ENCODE measurements at regions not wholly inside any gene's neighbourhood (a gene's known extent, or its start where the extent isn't known, plus 50 kb on each side); places are given as distances from the start of the nearest gene placed in this dataset.

- no peaks in the 10 kb centered on the region for H3K9me3 ChIP-seq
- H3K27me3 ChIP-seq: no peaks in the 10 kb centered on the region
- no peak overlapping the region for H3K4me3 ChIP-seq (ENCODE audit: low read depth in 1 of 2, low read length in 1 of 2)
- H3K27ac ChIP-seq: no peak overlapping the region
- no peaks in the 10 kb centered on the region for H3K4me1 ChIP-seq (ENCODE audit: control insufficient read depth in 1 of 2, insufficient read depth in 1 of 2, low read depth in 1 of 2, low read length in 1 of 2)
- no peaks in the 10 kb centered on the region for H3K36me3 ChIP-seq
- TF ChIP-seq, protein P1, sequence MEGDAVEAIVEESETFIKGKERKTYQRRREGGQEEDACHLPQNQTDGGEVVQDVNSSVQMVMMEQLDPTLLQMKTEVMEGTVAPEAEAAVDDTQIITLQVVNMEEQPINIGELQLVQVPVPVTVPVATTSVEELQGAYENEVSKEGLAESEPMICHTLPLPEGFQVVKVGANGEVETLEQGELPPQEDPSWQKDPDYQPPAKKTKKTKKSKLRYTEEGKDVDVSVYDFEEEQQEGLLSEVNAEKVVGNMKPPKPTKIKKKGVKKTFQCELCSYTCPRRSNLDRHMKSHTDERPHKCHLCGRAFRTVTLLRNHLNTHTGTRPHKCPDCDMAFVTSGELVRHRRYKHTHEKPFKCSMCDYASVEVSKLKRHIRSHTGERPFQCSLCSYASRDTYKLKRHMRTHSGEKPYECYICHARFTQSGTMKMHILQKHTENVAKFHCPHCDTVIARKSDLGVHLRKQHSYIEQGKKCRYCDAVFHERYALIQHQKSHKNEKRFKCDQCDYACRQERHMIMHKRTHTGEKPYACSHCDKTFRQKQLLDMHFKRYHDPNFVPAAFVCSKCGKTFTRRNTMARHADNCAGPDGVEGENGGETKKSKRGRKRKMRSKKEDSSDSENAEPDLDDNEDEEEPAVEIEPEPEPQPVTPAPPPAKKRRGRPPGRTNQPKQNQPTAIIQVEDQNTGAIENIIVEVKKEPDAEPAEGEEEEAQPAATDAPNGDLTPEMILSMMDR (IDR thresholded peaks at IDR 0.05): no peak
Observed at GRCh38 chr4:159012381-159012780, 90.5 kb upstream of the RAPGEF2 start.

DNA sequence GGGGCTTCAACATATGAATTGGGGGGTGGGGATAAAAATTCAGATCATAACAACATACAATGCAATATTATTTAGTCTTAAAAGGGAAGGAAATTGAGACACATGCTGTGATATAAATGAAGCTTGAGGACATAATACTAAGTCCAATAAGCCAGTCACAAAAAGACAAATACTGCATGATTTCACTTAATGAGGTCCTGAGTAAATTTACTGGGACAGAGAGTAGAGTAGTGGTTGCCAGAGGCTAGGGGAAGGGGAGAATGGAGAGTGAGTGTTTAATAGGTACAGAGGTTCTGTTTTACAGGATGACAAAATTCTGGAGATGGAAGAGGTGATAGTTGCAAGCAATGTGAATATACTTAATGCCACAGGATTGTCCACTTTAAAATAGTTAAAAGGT lies 89.2 kb upstream of the RAPGEF2 start:
- no peak overlapping the region for H3K4me3 ChIP-seq (ENCODE audit: low read depth in 1 of 2, low read length in 1 of 2)
- H3K9me3 ChIP-seq: no peaks in the 10 kb centered on the region
- TF ChIP-seq, protein P1 (IDR thresholded peaks at IDR 0.05): no peak
- H3K27me3 ChIP-seq: no peaks in the 10 kb centered on the region
- no peaks in the 10 kb centered on the region for H3K4me1 ChIP-seq (ENCODE audit: control insufficient read depth in 1 of 2, insufficient read depth in 1 of 2, low read depth in 1 of 2, low read length in 1 of 2)
- H3K27ac ChIP-seq: no peak overlapping the region
- H3K36me3 ChIP-seq: no peaks in the 10 kb centered on the region

DNA sequence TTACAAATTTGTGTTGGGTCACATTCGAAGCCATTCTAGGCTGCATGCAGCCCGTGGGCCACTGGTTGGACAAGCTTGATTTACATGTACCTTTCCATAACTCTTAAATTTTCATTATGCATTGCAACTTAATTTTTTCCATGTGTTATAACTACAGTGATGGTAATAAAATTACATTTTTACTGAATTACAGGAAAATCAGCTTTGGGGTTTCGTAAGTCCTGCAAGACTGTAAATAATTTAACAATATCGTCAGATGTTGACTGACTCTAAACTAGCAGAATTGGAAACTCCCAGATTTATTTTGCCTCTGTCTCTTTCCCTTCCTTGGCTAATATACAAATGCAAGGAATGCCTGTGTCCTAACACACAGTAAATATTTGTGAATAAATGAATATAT lies 88.0 kb upstream of the RAPGEF2 start:
- Histone ChIP-seq H3K27ac (no peak overlapping the region), H3K4me1 (ENCODE audit: control insufficient read depth in 1 of 2, insufficient read depth in 1 of 2, low read depth in 1 of 2, low read length in 1 of 2) (no peaks in the 10 kb centered on the region), H3K36me3 (no peaks in the 10 kb centered on the region), H3K4me3 (ENCODE audit: low read depth in 1 of 2, low read length in 1 of 2) (no peak overlapping the region), H3K9me3 (no peaks in the 10 kb centered on the region), H3K27me3 (no peaks in the 10 kb centered on the region)
- TF ChIP-seq, protein P1 (IDR thresholded peaks at IDR 0.05): no peak

GRCh38 chr4:159015841-159016240 lies 87.0 kb upstream of the RAPGEF2 start:
- H3K27ac ChIP-seq: no peak overlapping the region

GRCh38 chr4:159016593-159017024 lies 86.3 kb upstream of the RAPGEF2 start:
- Histone ChIP-seq H3K36me3 (no peaks in the 10 kb centered on the region), H3K9me3 (no peaks in the 10 kb centered on the region), H3K27me3 (no peaks in the 10 kb centered on the region), H3K27ac (no peak overlapping the region), H3K4me1 (ENCODE audit: control insufficient read depth in 1 of 2, insufficient read depth in 1 of 2, low read depth in 1 of 2, low read length in 1 of 2) (no peaks in the 10 kb centered on the region), H3K4me3 (ENCODE audit: low read depth in 1 of 2, low read length in 1 of 2) (no peak overlapping the region)
- TF ChIP-seq, protein P1 (IDR thresholded peaks at IDR 0.05): no peak

More at GRCh38 chr4:159015841-159016240, 87.0 kb upstream of the RAPGEF2 start:
- Histone ChIP-seq H3K9me3 (no peaks in the 10 kb centered on the region), H3K36me3 (no peaks in the 10 kb centered on the region), H3K4me3 (ENCODE audit: low read depth in 1 of 2, low read length in 1 of 2) (no peak overlapping the region), H3K27me3 (no peaks in the 10 kb centered on the region), H3K4me1 (ENCODE audit: control insufficient read depth in 1 of 2, insufficient read depth in 1 of 2, low read depth in 1 of 2, low read length in 1 of 2) (no peaks in the 10 kb centered on the region)
- TF ChIP-seq, protein P1 (IDR thresholded peaks at IDR 0.05): no peak

All from neutrophil (primary cell).